Endothelial cell of umbilical vein (primary cell): ENCODE measurements at regions not wholly inside any gene's neighbourhood (a gene's known extent, or its start where the extent isn't known, plus 50 kb on each side); places are given as distances from the start of the nearest gene placed in this dataset.

Source experiments
- EZH2 ChIP-seq: IDR thresholded peaks from 2 replicates; pipeline ENCODE4 v1.6.1; 2012; ENCODE audit warnings: borderline replicate concordance, low read depth, mild to moderate bottlenecking, moderate library complexity, low read length, inconsistent platforms; ENCODE audit not compliant: severe bottlenecking
- GATA2 ChIP-seq: IDR thresholded peaks from 2 replicates; pipeline ENCODE4 v1.7.0; 2011; ENCODE audit warnings: low read depth, mild to moderate bottlenecking, moderate library complexity, mixed read lengths, low read length; ENCODE audit not compliant: insufficient read length, insufficient read depth
- JUN ChIP-seq: IDR thresholded peaks from 2 replicates; pipeline ENCODE4 v1.6.1; 2011; ENCODE audit warnings: borderline replicate concordance, low read depth; ENCODE audit not compliant: insufficient read length, insufficient read depth
- TF ChIP-seq, protein P1 (sequence below), 2 donors: IDR thresholded peaks; 1 replicate in 1 of 2; 2 replicates in 1 of 2; pipeline ENCODE4 v1.5.1; 2011; ENCODE audit warnings: low read length in 2 of 2, mild to moderate bottlenecking in 2 of 2, moderate library complexity in 2 of 2, control low read depth in 1 of 2, inconsistent platforms in 1 of 2, low read depth in 1 of 2; ENCODE audit not compliant: insufficient read depth in 1 of 2; ENCODE audit errors: extremely low read depth in 1 of 2

GRCh38 chrX:85630901-85631300 lies 251.4 kb upstream of the POF1B start:
- no peak for TF ChIP-seq JUN
- TF ChIP-seq, protein P1, sequence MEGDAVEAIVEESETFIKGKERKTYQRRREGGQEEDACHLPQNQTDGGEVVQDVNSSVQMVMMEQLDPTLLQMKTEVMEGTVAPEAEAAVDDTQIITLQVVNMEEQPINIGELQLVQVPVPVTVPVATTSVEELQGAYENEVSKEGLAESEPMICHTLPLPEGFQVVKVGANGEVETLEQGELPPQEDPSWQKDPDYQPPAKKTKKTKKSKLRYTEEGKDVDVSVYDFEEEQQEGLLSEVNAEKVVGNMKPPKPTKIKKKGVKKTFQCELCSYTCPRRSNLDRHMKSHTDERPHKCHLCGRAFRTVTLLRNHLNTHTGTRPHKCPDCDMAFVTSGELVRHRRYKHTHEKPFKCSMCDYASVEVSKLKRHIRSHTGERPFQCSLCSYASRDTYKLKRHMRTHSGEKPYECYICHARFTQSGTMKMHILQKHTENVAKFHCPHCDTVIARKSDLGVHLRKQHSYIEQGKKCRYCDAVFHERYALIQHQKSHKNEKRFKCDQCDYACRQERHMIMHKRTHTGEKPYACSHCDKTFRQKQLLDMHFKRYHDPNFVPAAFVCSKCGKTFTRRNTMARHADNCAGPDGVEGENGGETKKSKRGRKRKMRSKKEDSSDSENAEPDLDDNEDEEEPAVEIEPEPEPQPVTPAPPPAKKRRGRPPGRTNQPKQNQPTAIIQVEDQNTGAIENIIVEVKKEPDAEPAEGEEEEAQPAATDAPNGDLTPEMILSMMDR (IDR thresholded peaks at IDR 0.05; ENCODE audit: extremely low read depth in 1 of 2, insufficient read depth in 1 of 2, low read depth in 1 of 2, low read length in 2 of 2): no peak
- TF ChIP-seq GATA2: no peak
- TF ChIP-seq EZH2: no peak
